Liver (tissue), 8 donors: ENCODE measurements at regions not wholly inside any gene's neighbourhood (a gene's known extent, or its start where the extent isn't known, plus 50 kb on each side); places are given as distances from the start of the nearest gene placed in this dataset.

Source experiments
- DNase-seq: peaks from one replicate; pipeline ENCODE4 v3.0.0-alpha.2; 2017; ENCODE audit warnings: low spot score
- H3K27ac ChIP-seq, 2 donors: one replicate each; pipeline ENCODE4 v1.7.0; 2013; ENCODE audit warnings: inconsistent platforms in 2 of 2, low read length in 2 of 2, control low read depth in 1 of 2, low read depth in 1 of 2, mild to moderate bottlenecking in 1 of 2
- H3K27me3 ChIP-seq, 4 donors: one replicate each; pipeline versions ENCODE4 v1.6.1 to v1.7.0; 2013; ENCODE audit warnings: low read length in 3 of 4, inconsistent platforms in 1 of 4, mild to moderate bottlenecking in 1 of 4, moderate library complexity in 1 of 4; ENCODE audit not compliant: control insufficient read depth in 4 of 4, insufficient read depth in 4 of 4
- H3K36me3 ChIP-seq, 4 donors: one replicate each; pipeline versions ENCODE4 v1.6.1 to v1.7.0; 2013; ENCODE audit warnings: low read length in 3 of 4, mild to moderate bottlenecking in 3 of 4, low read depth in 1 of 4, moderate library complexity in 1 of 4; ENCODE audit not compliant: control insufficient read depth in 4 of 4, insufficient read depth in 3 of 4
- H3K4me1 ChIP-seq, 4 donors: one replicate each; pipeline versions ENCODE4 v1.6.1 to v1.7.0; 2013; ENCODE audit warnings: low read length in 3 of 4, mild to moderate bottlenecking in 3 of 4, moderate library complexity in 1 of 4; ENCODE audit not compliant: control insufficient read depth in 4 of 4, insufficient read depth in 4 of 4
- H3K4me3 ChIP-seq, 3 donors: one replicate each; pipeline versions ENCODE4 v1.6.1 to v1.7.0; 2013; ENCODE audit warnings: low read length in 3 of 3, control low read depth in 1 of 3, low read depth in 1 of 3, mild to moderate bottlenecking in 1 of 3
- H3K9ac ChIP-seq, 2 donors: one replicate each; pipeline ENCODE4 v1.7.0; 2013; ENCODE audit warnings: low read length in 2 of 2, mild to moderate bottlenecking in 2 of 2, moderate library complexity in 2 of 2, control low read depth in 1 of 2, low read depth in 1 of 2
- H3K9me3 ChIP-seq, 4 donors: one replicate each; pipeline versions ENCODE4 v1.6.1 to v1.7.0; 2013; ENCODE audit warnings: low read length in 3 of 4; ENCODE audit not compliant: control insufficient read depth in 4 of 4
- ATF3 ChIP-seq: IDR thresholded peaks from 2 replicates; pipeline ENCODE4 v1.6.1; 2016; ENCODE audit warnings: antibody characterized with exemption
- CTCF ChIP-seq: fragments of 150-350 bp; IDR thresholded peaks from 2 replicates; pipeline ENCODE4 v1.5.1; 2017; ENCODE audit warnings: improper control_type of control experiment, low read depth, low read length; ENCODE audit not compliant: missing input control
- EGR1 ChIP-seq, 2 donors: IDR thresholded peaks; 2 replicates each; pipeline ENCODE4 v1.6.1; 2016 to 2018; ENCODE audit warnings: antibody characterized with exemption in 2 of 2, low read depth in 2 of 2
- FOXA1 ChIP-seq: IDR thresholded peaks from 2 replicates; pipeline ENCODE4 v1.6.1; 2016; ENCODE audit warnings: antibody characterized with exemption
- FOXA2 ChIP-seq: IDR thresholded peaks from 2 replicates; pipeline ENCODE4 v1.6.1; 2016; ENCODE audit warnings: antibody characterized with exemption
- GABPA ChIP-seq, 2 donors: IDR thresholded peaks in 1 of 2; conservative IDR thresholded peaks in 1 of 2; 2 replicates each; pipeline ENCODE4 v1.6.1; 2016; ENCODE audit warnings: antibody characterized with exemption in 2 of 2, mild to moderate bottlenecking in 1 of 2, moderate library complexity in 1 of 2
- HNF4A ChIP-seq, 2 donors: conservative IDR thresholded peaks; 2 replicates each; pipeline ENCODE4 v1.6.1; 2016; ENCODE audit warnings: antibody characterized with exemption in 2 of 2, mild to moderate bottlenecking in 2 of 2
- HNF4G ChIP-seq: IDR thresholded peaks from 2 replicates; pipeline ENCODE4 v1.6.1; 2016; ENCODE audit warnings: antibody characterized with exemption
- JUND ChIP-seq, 2 donors: IDR thresholded peaks; 2 replicates each; pipeline ENCODE4 v1.6.1; 2016; ENCODE audit warnings: antibody characterized with exemption in 2 of 2
- NR2F2 ChIP-seq: IDR thresholded peaks from 2 replicates; pipeline ENCODE4 v1.6.1; 2016; ENCODE audit warnings: antibody characterized with exemption
- RAD21 ChIP-seq, 2 donors: IDR thresholded peaks; 2 replicates each; pipeline ENCODE4 v1.6.1; 2016; ENCODE audit warnings: antibody characterized with exemption in 2 of 2, mild to moderate bottlenecking in 2 of 2
- REST ChIP-seq: IDR thresholded peaks from 2 replicates; pipeline ENCODE4 v1.6.1; 2016; ENCODE audit warnings: antibody characterized with exemption, mild to moderate bottlenecking
- RXRA ChIP-seq, 2 donors: IDR thresholded peaks; 2 replicates each; pipeline ENCODE4 v1.6.1; 2017 to 2018; ENCODE audit warnings: antibody characterized with exemption in 2 of 2, mild to moderate bottlenecking in 1 of 2
- SP1 ChIP-seq: IDR thresholded peaks from 2 replicates; pipeline ENCODE4 v1.6.1; 2018; ENCODE audit warnings: antibody characterized with exemption, mild to moderate bottlenecking
- TAF1 ChIP-seq: conservative IDR thresholded peaks from 2 replicates; pipeline ENCODE4 v1.6.1; 2016; ENCODE audit warnings: antibody characterized with exemption, mild to moderate bottlenecking
- YY1 ChIP-seq: IDR thresholded peaks from 2 replicates; pipeline ENCODE4 v1.6.1; 2016; ENCODE audit warnings: antibody characterized with exemption, mild to moderate bottlenecking
- ZBTB33 ChIP-seq: IDR thresholded peaks from 2 replicates; pipeline ENCODE4 v1.6.1; 2016; ENCODE audit warnings: antibody characterized with exemption
- WGBS: extraction: QIAGEN DNeasy Blood & Tissue Kit; methylation state at CpG from one replicate; pipeline ENCODE4 v1.1.7; 2013; 5-methylcytosine and 5-hydroxymethylcytosine counted together
- TF ChIP-seq, protein P1 (sequence below): IDR thresholded peaks from 2 replicates; pipeline ENCODE4 v1.6.1; 2016; ENCODE audit warnings: antibody characterized with exemption
- donor health status: healthy.
- donor health status: healthy.
- donor health status: healthy.
- donor health status: healthy.
- donor health status: healthy.

DNA sequence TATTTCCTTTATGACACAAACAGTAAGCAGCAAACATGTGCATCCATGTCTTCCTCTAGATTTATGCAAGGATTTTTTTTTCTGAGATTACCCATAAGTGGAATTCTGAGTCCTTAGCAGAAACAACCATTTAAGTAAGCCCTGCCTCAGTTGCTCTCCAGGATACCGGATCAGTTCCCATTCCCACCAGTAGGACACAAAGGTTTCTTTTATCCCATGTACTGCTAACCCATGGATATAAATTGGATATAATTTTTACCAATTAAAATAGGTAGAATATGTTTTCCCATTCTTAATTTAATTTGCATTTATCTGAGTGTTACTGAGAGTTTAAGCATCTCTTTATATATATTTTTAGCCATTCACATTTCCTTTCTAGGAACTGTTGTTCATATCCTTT, 280.9 kb downstream of the FGFR2 start:
- Histone ChIP-seq H3K9ac (no peak overlapping the region), H3K4me3 (no peak overlapping the region), H3K9me3 (peaks cover 0 to 3% (median 0%) of the 10 kb centered on the region in 4 donors), H3K27ac (no peak overlapping the region), H3K27me3 (no peaks in the 10 kb centered on the region), H3K36me3 (no peaks in the 10 kb centered on the region), H3K4me1 (peaks cover 0 to 12% (median 6%) of the 10 kb centered on the region in 4 donors)
- 96% methylated on average over 1 of the region's 1 CpG for WGBS
- DNase-seq, result no peak
- TF ChIP-seq FOXA1 (no peak), FOXA2 (no peak), RXRA (IDR thresholded peaks at IDR 0.05) (no peak), SP1 (no peak), CTCF (no peak), ATF3 (no peak), HNF4A (conservative IDR thresholded peaks at IDR 0.05) (no peak), HNF4G (no peak), NR2F2 (no peak), REST (no peak), TAF1 (no peak), GABPA (IDR thresholded peaks at IDR 0.05 in 1 of 2, conservative IDR thresholded peaks at IDR 0.05 in 1 of 2) (no peak)
- TF ChIP-seq, protein P1, sequence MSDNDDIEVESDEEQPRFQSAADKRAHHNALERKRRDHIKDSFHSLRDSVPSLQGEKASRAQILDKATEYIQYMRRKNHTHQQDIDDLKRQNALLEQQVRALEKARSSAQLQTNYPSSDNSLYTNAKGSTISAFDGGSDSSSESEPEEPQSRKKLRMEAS, result no peak

- H3K9ac ChIP-seq, result no peak overlapping the region
- H3K4me3 ChIP-seq, result no peak overlapping the region
- DNase-seq, result no peak
- H3K27me3 ChIP-seq, result no peaks in the 10 kb centered on the region
- peaks cover 0 to 7% (median 5%) of the 10 kb centered on the region in 4 donors for H3K4me1 ChIP-seq
- H3K27ac ChIP-seq, result no peak overlapping the region
- 29% methylated on average over 1 of the region's 1 CpG for WGBS
- TF ChIP-seq HNF4G, result no peak
- no peak for TF ChIP-seq RXRA (IDR thresholded peaks at IDR 0.05)
- no peak for TF ChIP-seq GABPA (IDR thresholded peaks at IDR 0.05 in 1 of 2, conservative IDR thresholded peaks at IDR 0.05 in 1 of 2)
- TF ChIP-seq NR2F2, result no peak
- no peak for TF ChIP-seq SP1
- no peak for TF ChIP-seq RAD21 (IDR thresholded peaks at IDR 0.05)
- TF ChIP-seq ATF3, result no peak
- no peak for TF ChIP-seq CTCF
- TF ChIP-seq EGR1 (IDR thresholded peaks at IDR 0.05; ENCODE audit: low read depth in 2 of 2), result no peak
- TF ChIP-seq JUND (IDR thresholded peaks at IDR 0.05), result no peak
- TF ChIP-seq ZBTB33, result no peak
- TF ChIP-seq YY1, result no peak
- no peak for TF ChIP-seq TAF1
- TF ChIP-seq FOXA2, result no peak
- peaks cover 0 to 3% (median 0%) of the 10 kb centered on the region in 4 donors for H3K9me3 ChIP-seq
- no peaks in the 10 kb centered on the region for H3K36me3 ChIP-seq
These were observed 276.2 kb downstream of the FGFR2 start for GRCh38 chr10:121322046-121322445.
